ENCODE measurements at regions not wholly inside any gene's neighbourhood (a gene's known extent, or its start where the extent isn't known, plus 50 kb on each side); places are given as distances from the start of the nearest gene placed in this dataset.
"Not testable (repeated sequence)": the region's sequence is repeated elsewhere in the genome, so short reads cannot be mapped to it uniquely, and the experiment has no call there.

DNA sequence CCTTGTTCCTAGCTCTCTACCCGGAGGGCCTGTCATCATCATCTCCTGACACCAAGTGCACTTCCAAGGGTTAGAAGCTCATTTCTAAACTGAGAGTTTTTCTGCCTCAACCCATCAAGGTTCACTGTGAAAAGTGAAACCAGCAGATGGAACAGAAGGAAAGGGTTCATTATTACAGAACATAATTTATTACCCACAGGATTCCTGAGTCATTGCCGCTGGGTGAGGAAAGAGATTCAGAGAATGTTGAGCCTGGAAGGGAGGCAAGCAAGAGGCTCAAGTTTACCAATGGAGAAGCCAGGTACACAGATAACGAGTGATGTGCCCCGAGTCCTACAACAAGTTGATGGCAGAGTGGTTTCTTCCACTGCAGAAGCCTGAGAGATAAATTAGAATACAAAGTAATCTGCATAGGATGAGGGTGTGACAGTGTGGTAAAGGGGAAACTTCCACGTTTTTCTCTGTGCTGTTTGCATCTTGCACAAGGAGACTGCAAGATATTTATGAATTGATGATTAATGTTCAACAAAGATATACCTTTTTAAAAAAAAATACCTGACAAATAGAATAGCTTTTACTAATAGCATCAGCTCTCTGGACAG is 80.5 kb upstream of the SETMAR start:
- no peak for DNase-seq (ENCODE audit: low spot score)

DNA sequence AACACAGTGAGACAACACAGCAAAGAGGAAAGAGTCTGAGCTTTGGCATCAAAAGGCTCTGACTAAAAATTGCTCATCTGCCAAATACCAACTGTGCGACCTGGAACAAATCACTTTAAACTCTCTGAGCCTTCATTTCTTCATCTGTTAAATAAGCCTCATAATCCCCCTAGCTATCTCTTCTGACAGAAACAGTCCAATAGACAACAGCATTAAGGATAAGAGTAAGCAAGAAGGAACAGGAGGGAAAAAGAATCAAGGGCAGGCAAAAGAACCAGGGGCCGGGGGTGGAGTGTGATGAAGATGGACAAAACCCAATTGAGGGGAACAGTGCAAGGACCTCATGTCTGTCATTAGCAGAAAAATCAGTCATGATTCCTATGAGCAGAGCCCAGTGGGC is 79.4 kb upstream of the SETMAR start:
- DNase-seq (ENCODE audit: low spot score), result no peak

DNA sequence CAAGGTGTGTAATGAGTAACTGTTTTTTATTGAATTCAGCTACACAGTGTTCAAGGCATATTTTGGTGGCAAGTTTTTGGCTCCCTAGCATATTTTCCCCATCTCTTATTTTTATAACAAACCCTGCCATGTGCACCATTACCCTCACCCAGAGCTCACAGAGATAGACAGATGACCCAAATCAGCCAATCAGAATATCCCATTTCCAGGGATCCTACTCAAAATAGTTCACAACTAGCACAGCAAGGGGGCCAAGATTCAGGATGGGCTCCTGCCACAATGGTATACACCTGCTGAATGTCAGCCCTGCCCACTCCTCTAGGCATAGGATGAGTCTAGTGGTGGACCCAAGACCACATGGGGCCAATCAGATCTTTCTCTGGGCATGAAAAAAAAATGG is 78.8 kb upstream of the SETMAR start:
- no peak for DNase-seq (ENCODE audit: low spot score)

- no peak for DNase-seq (ENCODE audit: low spot score)
Observed at GRCh38 chr3:4225005-4225471, 78.1 kb upstream of the SETMAR start.

DNA sequence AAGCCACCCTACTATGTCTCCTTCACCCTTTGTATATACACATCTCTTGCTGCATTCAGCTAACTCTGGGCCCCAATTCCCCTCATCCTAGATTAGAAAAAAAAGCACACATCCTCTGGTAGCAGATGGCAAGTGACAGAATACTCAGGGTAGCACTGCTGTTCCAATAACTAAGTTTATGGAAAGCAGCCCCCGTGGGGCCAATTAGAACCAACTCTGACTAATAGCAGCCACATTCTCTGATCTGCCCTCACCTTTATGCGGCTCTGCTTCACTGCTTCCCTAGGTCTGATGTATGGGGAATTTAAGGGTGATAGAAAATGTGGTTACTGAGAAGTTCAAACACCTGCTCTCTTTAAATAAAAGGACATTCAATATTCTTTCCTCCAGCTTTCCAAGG is 74.9 kb upstream of the SETMAR start:
- no peak for DNase-seq (ENCODE audit: low spot score)

- no peak for DNase-seq (ENCODE audit: low spot score)
Observed at GRCh38 chr3:4231041-4231440, 72.1 kb upstream of the SETMAR start.

GRCh38 chr3:4232798-4233197 is 70.4 kb upstream of the SETMAR start:
- peak; percentile 15 for DNase-seq (ENCODE audit: low spot score)

DNA sequence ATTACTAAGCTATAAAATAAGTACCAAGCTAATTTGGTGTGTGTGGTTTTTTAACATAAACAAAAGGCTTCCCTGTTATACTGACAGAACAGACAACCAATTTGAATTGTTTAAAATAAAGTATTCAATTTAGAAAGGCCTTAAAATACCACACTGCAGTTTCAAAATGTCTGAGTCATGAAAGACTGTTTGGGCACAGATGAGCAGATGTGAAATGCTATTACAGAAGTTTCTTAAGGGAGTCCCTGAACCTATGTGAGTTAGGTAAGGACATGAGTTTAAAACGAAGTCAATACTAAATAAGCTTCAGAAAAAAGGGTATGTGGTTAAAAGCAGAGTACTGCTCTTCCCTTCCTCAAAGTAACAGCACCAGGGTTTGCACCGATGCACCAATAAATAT is 69.7 kb upstream of the SETMAR start:
- DNase-seq (ENCODE audit: low spot score), result no peak

DNA sequence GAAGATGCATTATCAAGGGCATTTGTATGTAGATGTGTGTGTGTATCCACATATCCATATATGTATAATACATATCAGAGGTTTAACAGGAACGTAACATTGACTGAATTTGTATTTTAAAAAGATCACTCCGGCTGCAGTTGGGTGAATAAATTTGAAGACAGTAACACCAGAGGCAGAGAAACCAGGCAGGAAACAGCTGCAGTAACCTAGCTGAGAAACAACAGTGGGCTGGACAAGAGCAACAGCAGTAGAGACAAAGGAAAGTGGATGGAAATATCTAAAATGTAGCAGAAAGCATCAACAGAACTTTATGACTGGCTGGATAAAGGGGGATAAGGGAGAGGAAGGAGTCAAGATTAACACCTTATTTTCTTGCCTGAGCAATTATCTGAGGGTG is 68.3 kb upstream of the SETMAR start:
- DNase-seq (ENCODE audit: low spot score), result no peak

DNA sequence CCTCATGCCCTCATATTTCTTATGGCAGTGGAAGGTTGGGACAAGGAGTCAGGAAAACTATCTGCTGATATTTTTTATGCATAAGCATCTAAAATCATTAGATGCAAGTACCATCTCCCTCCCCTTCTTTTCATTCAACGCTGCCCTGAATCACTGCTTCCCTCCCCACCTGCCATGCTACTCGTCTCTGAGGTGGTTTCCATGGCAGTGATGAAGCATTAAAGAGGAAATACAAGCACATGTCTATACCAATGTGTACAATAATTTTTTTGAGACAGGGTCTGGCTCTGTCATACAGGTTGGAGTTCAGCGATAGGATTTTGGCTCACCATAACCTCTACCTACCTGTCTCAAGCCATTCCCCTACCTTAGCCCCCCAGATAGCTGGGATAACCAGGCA is 67.5 kb upstream of the SETMAR start:
- no peak for DNase-seq (ENCODE audit: low spot score)

GRCh38 chr3:4241595-4242170 is 61.5 kb upstream of the SETMAR start:
- DNase-seq (ENCODE audit: low spot score), result no peak

- DNase-seq (ENCODE audit: low spot score), result no peak
Observed at GRCh38 chr3:4245671-4246070, 57.5 kb upstream of the SETMAR start.

DNA sequence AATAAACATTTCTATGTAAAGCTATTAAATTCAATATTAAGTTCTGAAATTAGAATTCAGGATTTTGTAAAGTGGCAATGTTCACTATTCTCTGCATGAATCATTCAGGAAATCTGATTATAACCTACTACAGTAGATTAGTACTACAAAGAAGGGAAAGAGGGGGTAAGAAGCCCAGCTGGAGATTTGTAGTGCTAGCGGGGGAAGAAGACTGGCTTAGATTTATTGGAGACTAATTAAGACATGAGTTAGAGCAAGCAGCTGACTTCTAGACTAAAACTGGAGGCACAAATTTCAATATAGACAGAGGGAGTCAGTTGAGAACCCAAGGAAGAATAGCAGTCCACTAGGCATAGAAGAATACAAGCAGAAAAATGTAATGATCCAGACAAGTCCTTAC is 55.8 kb upstream of the SETMAR start:
- DNase-seq (ENCODE audit: low spot score), result no peak

DNA sequence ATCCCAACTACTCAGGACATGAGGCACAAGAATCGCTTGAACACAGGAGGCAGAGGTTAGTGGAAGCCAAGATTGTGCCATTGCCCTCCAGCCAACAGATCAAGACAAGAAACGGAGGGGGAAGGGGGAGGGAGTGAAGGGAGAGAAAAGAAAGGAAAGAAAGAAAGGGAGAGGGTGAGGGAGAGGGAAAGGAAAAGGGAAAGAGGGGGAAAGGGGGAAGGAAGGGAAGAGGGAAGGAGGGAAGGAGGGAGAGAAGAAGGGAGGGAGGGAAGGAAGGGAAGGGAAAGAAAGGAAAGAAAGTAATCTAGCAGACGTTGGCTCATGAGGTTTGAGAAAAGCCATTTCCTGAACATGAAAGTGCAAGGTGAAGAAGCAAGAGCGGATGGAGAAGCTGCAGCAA is 53.1 kb upstream of the SETMAR start:
- no peak for DNase-seq (ENCODE audit: low spot score)

DNA sequence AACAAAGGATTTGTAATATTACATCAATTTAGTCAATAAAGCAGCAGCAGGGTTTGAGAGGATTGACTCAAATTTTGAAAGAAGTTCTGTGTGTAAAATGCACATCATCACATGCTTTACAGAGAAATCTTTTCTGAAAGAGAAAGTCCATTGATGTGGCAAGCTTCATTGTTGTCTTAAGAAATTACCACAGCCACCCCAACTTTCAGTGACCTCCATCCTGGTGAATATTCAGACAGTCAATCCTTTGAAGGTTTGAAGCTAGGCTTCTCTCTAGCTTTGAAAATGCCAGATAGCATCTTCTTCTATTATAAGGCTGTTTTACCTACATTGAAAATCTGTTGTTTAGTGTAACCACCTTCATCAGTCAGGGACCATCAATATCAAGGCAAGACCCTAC is 51.8 kb upstream of the SETMAR start:
- no peak for DNase-seq (ENCODE audit: low spot score)

DNA sequence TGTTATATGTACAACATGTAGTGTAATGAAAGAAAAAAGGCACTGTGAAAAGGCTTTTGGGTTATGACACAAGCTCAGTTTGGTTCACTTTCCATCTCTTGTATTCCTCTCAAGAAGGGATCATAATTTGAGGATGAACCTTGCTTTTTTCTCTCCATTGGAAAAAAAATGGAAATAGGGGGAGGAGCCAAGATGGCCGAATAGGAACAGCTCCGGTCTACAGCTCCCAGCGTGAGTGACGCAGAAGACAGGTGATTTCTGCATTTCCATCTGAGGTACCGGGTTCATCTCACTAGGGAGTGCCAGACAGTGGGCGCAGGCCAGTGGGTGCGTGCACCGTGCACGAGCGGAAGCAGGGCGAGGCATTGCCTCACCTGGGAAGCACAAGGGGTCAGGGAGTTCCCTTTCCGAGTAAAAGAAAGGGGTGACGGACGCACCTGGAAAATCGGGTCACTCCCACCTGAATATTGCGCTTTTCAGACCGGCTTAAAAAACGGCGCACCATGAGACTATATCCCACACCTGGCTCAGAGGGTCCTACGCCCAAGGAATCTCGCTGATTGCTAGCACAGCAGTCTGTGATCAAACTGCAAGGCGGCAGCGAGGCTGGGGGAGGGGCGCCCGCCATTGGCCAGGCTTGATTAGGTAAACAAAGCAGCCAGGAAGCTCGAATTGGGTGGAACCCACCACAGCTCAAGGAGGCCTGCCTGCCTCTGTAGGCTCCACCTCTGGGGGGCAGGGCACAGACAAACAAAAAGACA is 49.9 kb upstream of the SETMAR start:
- not testable (repeated sequence) for DNase-seq (ENCODE audit: low spot score)
